HG03575 (cell line): ENCODE measurements at regions not wholly inside any gene's neighbourhood (a gene's known extent, or its start where the extent isn't known, plus 50 kb on each side); places are given as distances from the start of the nearest gene placed in this dataset.

Source experiments
- ATAC-seq: cut with Tn5 transposase; IDR thresholded peaks from one replicate; pipeline ENCODE4 v1.9.1; 2021; ENCODE audit not compliant: unreplicated experiment, insufficient number of reproducible peaks, low FRiP score; ENCODE audit errors: extremely low read depth

GRCh38 chr4:123807866-123808265, 411.3 kb downstream of the SPRY1 start:
- ATAC-seq, result no peak

- ATAC-seq, result no peak
These were observed 413.3 kb downstream of the SPRY1 start for GRCh38 chr4:123809864-123810263.

GRCh38 chr4:123812066-123812390, 415.4 kb downstream of the SPRY1 start:
- peak; percentile 4 for ATAC-seq

- no peak for ATAC-seq
These were observed 417.3 kb downstream of the SPRY1 start for GRCh38 chr4:123813901-123814300.

GRCh38 chr4:123816462-123816861, 419.9 kb downstream of the SPRY1 start:
- no peak for ATAC-seq

- no peak for ATAC-seq
These were observed 420.6 kb downstream of the SPRY1 start for GRCh38 chr4:123817025-123817688.

- no peak for ATAC-seq
These were observed 422.9 kb downstream of the SPRY1 start for GRCh38 chr4:123819362-123820035.

- ATAC-seq, result no peak
These were observed 425.3 kb downstream of the SPRY1 start for GRCh38 chr4:123821861-123822260.

GRCh38 chr4:123822353-123822752, 425.8 kb downstream of the SPRY1 start:
- ATAC-seq, result no peak

- no peak for ATAC-seq
These were observed 426.6 kb downstream of the SPRY1 start for GRCh38 chr4:123823244-123823643.

- ATAC-seq, result no peak
These were observed 427.9 kb downstream of the SPRY1 start for GRCh38 chr4:123824524-123824923.

- no peak for ATAC-seq
These were observed 429.1 kb downstream of the SPRY1 start for GRCh38 chr4:123825596-123826291.

- no peak for ATAC-seq
These were observed 430.3 kb downstream of the SPRY1 start for GRCh38 chr4:123826896-123827295.

GRCh38 chr4:123827511-123827910, 430.9 kb downstream of the SPRY1 start:
- no peak for ATAC-seq

- no peak for ATAC-seq
These were observed 434.3 kb downstream of the SPRY1 start for GRCh38 chr4:123830930-123831329.

- ATAC-seq, result no peak
These were observed 435.8 kb downstream of the SPRY1 start for GRCh38 chr4:123832173-123833026.

GRCh38 chr4:123833171-123833643, 436.6 kb downstream of the SPRY1 start:
- ATAC-seq, result no peak

GRCh38 chr4:123835831-123836590, 439.4 kb downstream of the SPRY1 start:
- no peak for ATAC-seq
